NCI-H2227 (cell line): ENCODE measurements at regions not wholly inside any gene's neighbourhood (a gene's known extent, or its start where the extent isn't known, plus 50 kb on each side); places are given as distances from the start of the nearest gene placed in this dataset.
"Not testable (repeated sequence)": the region's sequence is repeated elsewhere in the genome, so short reads cannot be mapped to it uniquely, and the experiment has no call there.

ENCODE experiments used
- DNase-seq: peaks from one replicate; lab custom pipeline; 2025; ENCODE audit not compliant: unreplicated experiment; lab: John Stamatoyannopoulos, UW

GRCh38 chr3:48101301-48101650, 85.1 kb upstream of the MAP4 start:
- DNase-seq: not testable (repeated sequence)

- DNase-seq: no peak
Observed at GRCh38 chr3:48092270-48092669, 76.1 kb upstream of the MAP4 start.

GRCh38 chr3:48090166-48090939, 74.1 kb upstream of the MAP4 start:
- DNase-seq: no peak

- peak; percentile 95 for DNase-seq
Observed at GRCh38 chr3:48088749-48089466, 72.7 kb upstream of the MAP4 start.

- DNase-seq: peak; percentile 12
Observed at GRCh38 chr3:48088056-48088748, 72.0 kb upstream of the MAP4 start.

GRCh38 chr3:48086705-48087104, 70.5 kb upstream of the MAP4 start:
- DNase-seq: no peak

- no peak for DNase-seq
Observed at GRCh38 chr3:48084929-48085328, 68.7 kb upstream of the MAP4 start.

- no peak for DNase-seq
Observed at GRCh38 chr3:48084170-48084569, 68.0 kb upstream of the MAP4 start.

GRCh38 chr3:48082580-48083184, 66.5 kb upstream of the MAP4 start:
- no peak for DNase-seq

GRCh38 chr3:48077815-48078214, 61.6 kb upstream of the MAP4 start:
- DNase-seq: no peak

- DNase-seq: no peak
Observed at GRCh38 chr3:48070030-48070429, 53.8 kb upstream of the MAP4 start.

GRCh38 chr3:48069339-48069738, 53.1 kb upstream of the MAP4 start:
- no peak for DNase-seq

- DNase-seq: no peak
Observed at GRCh38 chr3:48068886-48069285, 52.7 kb upstream of the MAP4 start.

GRCh38 chr3:48068320-48068719, 52.1 kb upstream of the MAP4 start:
- not testable (repeated sequence) for DNase-seq

- DNase-seq: no peak
Observed at GRCh38 chr3:48067271-48067670, 51.1 kb upstream of the MAP4 start.
